ENCODE measurements at regions not wholly inside any gene's neighbourhood (a gene's known extent, or its start where the extent isn't known, plus 50 kb on each side); places are given as distances from the start of the nearest gene placed in this dataset.

DNA sequence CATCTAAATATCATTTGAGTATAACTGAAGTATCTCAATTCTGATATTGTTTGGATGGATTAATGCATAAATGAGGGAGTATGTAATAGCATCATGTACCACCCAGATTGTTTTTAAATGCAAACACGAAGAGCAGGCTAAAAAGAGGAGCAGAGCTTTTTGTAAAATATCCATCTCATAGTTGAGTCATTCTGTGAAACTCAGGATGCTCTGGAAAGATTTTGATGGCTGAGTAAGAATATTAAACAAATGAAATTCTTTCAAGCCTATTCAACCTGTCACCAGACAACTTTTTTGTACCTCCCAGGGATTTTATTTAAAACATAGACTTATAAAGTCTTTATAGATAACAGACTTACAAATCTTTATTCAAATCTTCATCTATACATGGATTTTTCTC is 625.9 kb downstream of the TLE4 start:
- no peak for DNase-seq (ENCODE audit: low spot score in 2 of 2)
- WGBS, 2 donors: 59 to 68% methylated on average over 1 of the region's 1 CpG
- TF ChIP-seq, protein P1, sequence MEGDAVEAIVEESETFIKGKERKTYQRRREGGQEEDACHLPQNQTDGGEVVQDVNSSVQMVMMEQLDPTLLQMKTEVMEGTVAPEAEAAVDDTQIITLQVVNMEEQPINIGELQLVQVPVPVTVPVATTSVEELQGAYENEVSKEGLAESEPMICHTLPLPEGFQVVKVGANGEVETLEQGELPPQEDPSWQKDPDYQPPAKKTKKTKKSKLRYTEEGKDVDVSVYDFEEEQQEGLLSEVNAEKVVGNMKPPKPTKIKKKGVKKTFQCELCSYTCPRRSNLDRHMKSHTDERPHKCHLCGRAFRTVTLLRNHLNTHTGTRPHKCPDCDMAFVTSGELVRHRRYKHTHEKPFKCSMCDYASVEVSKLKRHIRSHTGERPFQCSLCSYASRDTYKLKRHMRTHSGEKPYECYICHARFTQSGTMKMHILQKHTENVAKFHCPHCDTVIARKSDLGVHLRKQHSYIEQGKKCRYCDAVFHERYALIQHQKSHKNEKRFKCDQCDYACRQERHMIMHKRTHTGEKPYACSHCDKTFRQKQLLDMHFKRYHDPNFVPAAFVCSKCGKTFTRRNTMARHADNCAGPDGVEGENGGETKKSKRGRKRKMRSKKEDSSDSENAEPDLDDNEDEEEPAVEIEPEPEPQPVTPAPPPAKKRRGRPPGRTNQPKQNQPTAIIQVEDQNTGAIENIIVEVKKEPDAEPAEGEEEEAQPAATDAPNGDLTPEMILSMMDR (IDR thresholded peaks at IDR 0.05): no peak
- TF ChIP-seq POLR2A (IDR thresholded peaks at IDR 0.05): no peak
- intact Hi-C loops (cut with DNase I; ENCODE audit: low total_unique reads): no loop called here
- H3K4me3 ChIP-seq (ENCODE audit: low read depth, poor library complexity, severe bottlenecking): no peak overlapping the region

DNA sequence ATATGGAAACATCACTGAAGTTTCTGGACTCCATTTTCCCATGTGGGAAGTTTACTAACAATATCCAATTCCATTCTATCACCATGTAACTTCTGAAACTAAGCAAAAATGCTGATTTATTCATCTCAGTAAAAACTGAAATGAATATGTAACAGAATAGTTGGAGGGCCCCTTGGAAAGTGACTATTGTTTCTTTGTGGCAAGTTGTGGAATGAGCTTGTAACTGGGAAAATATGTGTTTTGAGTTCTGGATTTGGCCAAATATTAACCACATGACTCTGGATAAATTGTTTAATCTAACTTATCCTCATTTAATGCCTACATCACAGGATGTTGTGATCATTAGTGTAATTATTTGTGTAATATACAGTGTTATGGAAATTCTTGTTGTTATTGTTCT is 619.3 kb downstream of the TLE4 start:
- no peak overlapping the region for H3K4me3 ChIP-seq (ENCODE audit: low read depth, poor library complexity, severe bottlenecking)
- DNase-seq (ENCODE audit: low spot score in 2 of 2): no peak
- TF ChIP-seq POLR2A (IDR thresholded peaks at IDR 0.05): no peak
- TF ChIP-seq, protein P1 (IDR thresholded peaks at IDR 0.05): no peak
- intact Hi-C loops (cut with DNase I; ENCODE audit: low total_unique reads): no loop called here

DNA sequence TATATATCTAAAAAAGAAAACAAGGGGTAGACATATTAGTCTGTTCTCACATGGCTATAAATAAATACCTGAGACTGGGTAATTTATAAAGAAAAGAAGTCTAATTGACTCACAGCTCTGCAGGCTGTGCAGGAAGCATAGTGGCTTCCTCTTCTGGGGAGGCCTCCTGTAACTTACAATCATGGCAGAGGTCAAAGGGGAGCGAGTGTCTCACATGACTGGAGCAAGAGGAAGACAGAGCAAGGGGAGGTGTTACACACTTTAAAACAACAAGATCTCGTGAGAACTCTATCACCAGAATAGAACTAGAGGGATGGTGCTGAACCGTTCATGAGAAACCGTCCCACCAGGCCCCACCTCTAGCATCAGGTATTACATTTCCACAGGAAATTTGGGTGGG is 616.8 kb downstream of the TLE4 start:
- DNase-seq (ENCODE audit: low spot score in 2 of 2): no peak
- TF ChIP-seq, protein P1 (IDR thresholded peaks at IDR 0.05): no peak
- TF ChIP-seq POLR2A (IDR thresholded peaks at IDR 0.05): no peak
- intact Hi-C loops (cut with DNase I; ENCODE audit: low total_unique reads): no loop called here
- no peak overlapping the region for H3K4me3 ChIP-seq (ENCODE audit: low read depth, poor library complexity, severe bottlenecking)
- 80 to 86% methylated on average over 4 of the region's 4 CpGs for WGBS, 2 donors

DNA sequence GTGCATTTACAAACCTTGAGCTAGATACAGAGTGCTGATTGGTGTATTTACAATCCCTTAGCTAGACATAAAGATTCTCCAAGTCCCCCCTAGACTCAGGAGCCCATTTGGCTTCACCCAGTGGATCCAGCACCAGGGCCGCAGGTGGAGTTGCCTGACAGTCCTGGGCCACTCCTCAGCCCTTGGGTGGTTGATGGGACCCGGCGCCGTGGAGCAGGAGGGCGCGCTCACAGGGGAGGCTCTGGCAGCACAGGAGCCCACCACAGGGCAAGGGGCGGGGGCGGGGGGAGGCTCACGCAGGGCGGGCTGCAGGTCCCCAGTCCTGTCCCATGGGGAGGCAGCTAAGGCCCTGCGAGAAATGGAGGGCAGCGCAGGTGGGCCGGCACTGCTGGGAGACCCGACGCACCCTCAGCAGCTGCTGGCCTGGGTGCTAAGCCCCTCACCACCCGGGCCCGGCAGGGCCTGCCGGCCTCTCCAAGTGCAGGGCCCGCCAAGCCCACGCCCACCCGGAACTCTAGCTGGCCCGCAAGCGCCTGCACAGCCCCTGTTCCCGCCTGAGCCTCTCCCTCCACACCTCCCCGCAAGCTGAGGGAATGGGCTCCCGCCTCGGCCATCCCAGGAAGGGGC is 613.5 kb downstream of the TLE4 start:
- intact Hi-C loops (cut with DNase I; ENCODE audit: low total_unique reads): no loop called here
- WGBS, 2 donors: 96 to 99% methylated on average over 13 to 14 of the region's 27 CpGs
- DNase-seq (ENCODE audit: low spot score in 2 of 2): no peak
- TF ChIP-seq, protein P1 (IDR thresholded peaks at IDR 0.05): no peak
- TF ChIP-seq POLR2A (IDR thresholded peaks at IDR 0.05): no peak
- H3K4me3 ChIP-seq (ENCODE audit: low read depth, poor library complexity, severe bottlenecking): no peak overlapping the region

DNA sequence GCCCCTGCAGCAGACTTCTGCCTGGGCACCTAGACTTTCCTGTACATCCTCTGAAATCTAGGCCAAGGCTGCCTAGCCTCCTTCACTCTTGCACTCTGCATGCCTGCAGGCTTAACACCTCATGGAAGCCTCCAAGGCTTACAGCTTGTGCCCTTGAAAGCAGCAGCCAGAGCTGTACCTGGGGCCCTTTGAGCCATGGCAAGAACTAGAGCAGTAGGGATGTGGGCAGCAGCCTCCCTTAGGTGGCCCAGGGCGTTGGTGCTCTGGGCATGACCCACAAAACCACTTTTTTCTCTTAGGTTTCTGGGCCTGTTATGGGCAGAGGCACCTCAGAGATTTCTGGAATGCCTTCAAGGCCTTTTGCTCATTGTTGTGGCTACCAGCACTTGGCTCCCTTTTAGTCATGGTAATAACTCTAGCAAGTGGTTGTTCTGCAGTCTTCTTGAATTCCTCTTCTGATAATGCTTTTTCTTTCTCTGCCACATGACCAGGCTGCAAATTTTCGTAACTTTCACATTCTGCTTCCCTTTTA is 606.2 kb downstream of the TLE4 start:
- no peak for DNase-seq (ENCODE audit: low spot score in 2 of 2)
- intact Hi-C loops (cut with DNase I; ENCODE audit: low total_unique reads): no loop called here
- TF ChIP-seq, protein P1 (IDR thresholded peaks at IDR 0.05): no peak
- no peak for TF ChIP-seq POLR2A (IDR thresholded peaks at IDR 0.05)
- 76 to 86% methylated on average over 2 of the region's 2 CpGs for WGBS, 2 donors
- no peak overlapping the region for H3K4me3 ChIP-seq (ENCODE audit: low read depth, poor library complexity, severe bottlenecking)
